Activated CD4-positive, alpha-beta memory T cell treated with anti-CD3 and anti-CD28 coated beads for 36 hours (primary cell): ENCODE measurements at regions not wholly inside any gene's neighbourhood (a gene's known extent, or its start where the extent isn't known, plus 50 kb on each side); places are given as distances from the start of the nearest gene placed in this dataset.

Experiments used
- CTCF ChIA-PET: fragments of 350-600 bp; sonication (Branson Sonifier 250); formaldehyde crosslinking; loops from one replicate; lab custom pipeline; 2021; ENCODE audit warnings: antibody characterized with exemption, inconsistent platforms; lab: Charles Lee
- POLR2A ChIA-PET: fragments of 350-600 bp; sonication (Branson Sonifier 250); formaldehyde crosslinking; loops from one replicate; lab custom pipeline; 2021; ENCODE audit warnings: antibody characterized with exemption; lab: Charles Lee
- DNase-seq: peaks from one replicate; pipeline ENCODE4 v3.0.0-alpha.2; 2020
- H3K27ac Mint-ChIP-seq: one replicate; pipeline ENCODE4 v1.8.0; 2021; ENCODE audit warnings: mixed read lengths
- H3K27me3 Mint-ChIP-seq: one replicate; pipeline ENCODE4 v1.8.0; 2021; ENCODE audit warnings: mixed read lengths
- H3K36me3 Mint-ChIP-seq: one replicate; pipeline ENCODE4 v1.8.0; 2021; ENCODE audit warnings: mixed read lengths
- H3K4me1 Mint-ChIP-seq: one replicate; pipeline ENCODE4 v1.8.0; 2021; ENCODE audit warnings: low read depth, mixed read lengths
- H3K4me3 Mint-ChIP-seq: one replicate; pipeline ENCODE4 v1.8.0; 2021; ENCODE audit warnings: mild to moderate bottlenecking, mixed read lengths
- H3K9me3 Mint-ChIP-seq: one replicate; pipeline ENCODE4 v1.8.0; 2021; ENCODE audit warnings: mixed read lengths
- intact Hi-C: fragments of 100-400 bp; cut with micrococcal nuclease; formaldehyde crosslinking; loops from one replicate; pipeline ENCODE4 v1.15.1; 2023

- Mint-ChIP-seq H3K4me1 (no peaks in the 10 kb centered on the region), H3K27ac (no peak overlapping the region), H3K36me3 (no peaks in the 10 kb centered on the region), H3K27me3 (no peaks in the 10 kb centered on the region), H3K4me3 (no peak overlapping the region), H3K9me3 (no peaks in the 10 kb centered on the region)
- POLR2A ChIA-PET = no interaction called here
- CTCF ChIA-PET = no interaction called here
- DNase-seq = no peak
- intact Hi-C loops = no loop called here
These were observed 56.6 kb downstream of the SLITRK1 start for GRCh38 chr13:83825676-83826075.

DNA sequence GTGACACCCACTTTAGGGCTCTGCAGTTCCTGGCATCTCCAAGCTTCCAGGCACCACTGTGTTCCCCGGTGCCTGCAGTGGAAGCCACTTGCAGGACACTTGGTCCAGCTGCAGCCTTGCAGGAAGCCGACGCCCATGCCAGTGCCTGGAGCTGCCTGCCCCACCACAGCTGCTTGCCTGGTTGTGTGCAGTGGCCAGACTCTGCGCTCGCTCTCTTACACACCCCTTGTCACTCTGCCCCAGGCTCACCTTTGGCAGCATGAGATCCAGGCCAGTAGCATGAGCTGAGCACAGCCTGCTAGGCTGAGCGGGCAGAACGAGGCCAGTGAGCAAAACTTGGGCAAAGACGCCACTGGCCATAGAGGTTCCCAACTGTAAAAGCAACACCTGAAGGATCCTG is 57.7 kb downstream of the SLITRK1 start:
- no peaks in the 10 kb centered on the region for H3K27me3 Mint-ChIP-seq
- H3K9me3 Mint-ChIP-seq = no peaks in the 10 kb centered on the region
- ChIA-PET CTCF (no interaction called here), POLR2A (no interaction called here)
- H3K4me1 Mint-ChIP-seq = no peaks in the 10 kb centered on the region
- intact Hi-C loops = no loop called here
- no peak for DNase-seq
- no peak overlapping the region for H3K27ac Mint-ChIP-seq
- no peak overlapping the region for H3K4me3 Mint-ChIP-seq
- H3K36me3 Mint-ChIP-seq = no peaks in the 10 kb centered on the region

GRCh38 chr13:83824120-83824519 is 58.2 kb downstream of the SLITRK1 start:
- Mint-ChIP-seq H3K4me3 (no peak overlapping the region), H3K4me1 (no peaks in the 10 kb centered on the region), H3K27me3 (no peaks in the 10 kb centered on the region), H3K27ac (no peak overlapping the region), H3K36me3 (no peaks in the 10 kb centered on the region), H3K9me3 (no peaks in the 10 kb centered on the region)
- CTCF ChIA-PET = no interaction called here
- no peak for DNase-seq
- POLR2A ChIA-PET = no interaction called here
- intact Hi-C loops = no loop called here

DNA sequence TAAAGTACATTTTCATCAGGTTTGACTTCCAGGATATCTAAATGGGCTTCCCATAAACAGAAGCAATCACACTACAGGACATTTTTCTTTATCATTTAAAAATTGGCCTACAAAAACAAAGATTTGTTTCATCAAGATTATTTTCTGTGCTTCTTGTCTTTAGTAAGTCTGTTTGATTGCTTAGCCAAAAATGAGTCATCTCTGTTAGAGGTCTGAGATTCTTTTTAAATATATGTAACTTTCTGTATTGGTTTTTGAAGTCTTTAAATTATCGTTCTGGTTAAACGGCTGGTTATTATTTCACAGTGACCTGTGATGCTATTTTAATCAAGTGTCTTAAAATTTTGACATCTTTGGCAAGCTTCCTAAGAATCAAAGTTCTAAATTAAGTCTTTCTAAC is 62.7 kb downstream of the SLITRK1 start:
- CTCF ChIA-PET = no interaction called here
- intact Hi-C loops = no loop called here
- H3K4me1 Mint-ChIP-seq = no peaks in the 10 kb centered on the region
- no peaks in the 10 kb centered on the region for H3K9me3 Mint-ChIP-seq
- DNase-seq = no peak
- H3K27ac Mint-ChIP-seq = no peak overlapping the region
- POLR2A ChIA-PET = no interaction called here
- no peak overlapping the region for H3K4me3 Mint-ChIP-seq
- no peaks in the 10 kb centered on the region for H3K36me3 Mint-ChIP-seq
- H3K27me3 Mint-ChIP-seq = no peaks in the 10 kb centered on the region

DNA sequence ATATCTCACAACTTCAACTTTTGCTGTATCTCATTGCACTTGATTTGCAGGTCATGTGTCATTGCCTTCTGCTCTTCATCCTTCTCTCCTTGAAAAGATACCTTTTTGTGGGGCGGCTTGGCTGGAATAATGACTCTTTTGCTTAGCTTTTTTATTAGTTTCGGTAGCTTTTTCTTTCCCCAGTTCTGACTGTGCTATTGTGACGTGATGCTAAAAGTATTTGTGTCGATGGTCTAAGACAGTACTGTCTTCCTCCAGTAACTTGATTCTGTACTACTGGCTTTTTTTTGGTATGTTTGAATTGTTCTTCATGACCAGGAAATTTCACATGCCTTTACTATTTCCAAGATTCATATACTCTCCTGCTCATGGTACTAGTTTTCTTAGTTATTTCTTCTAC is 63.1 kb downstream of the SLITRK1 start:
- intact Hi-C loops = no loop called here

GRCh38 chr13:83816081-83816480 is 66.2 kb downstream of the SLITRK1 start:
- ChIA-PET POLR2A (no interaction called here), CTCF (no interaction called here)
- H3K27me3 Mint-ChIP-seq = no peaks in the 10 kb centered on the region
- intact Hi-C loops = no loop called here
- H3K27ac Mint-ChIP-seq = no peak overlapping the region
- H3K36me3 Mint-ChIP-seq = no peaks in the 10 kb centered on the region
- H3K4me1 Mint-ChIP-seq = no peaks in the 10 kb centered on the region
- H3K4me3 Mint-ChIP-seq = no peak overlapping the region
- no peaks in the 10 kb centered on the region for H3K9me3 Mint-ChIP-seq
- no peak for DNase-seq

More for the DNA sequence above, 63.1 kb downstream of the SLITRK1 start:
- H3K36me3 Mint-ChIP-seq = no peaks in the 10 kb centered on the region
- DNase-seq = no peak
- POLR2A ChIA-PET = no interaction called here
- H3K9me3 Mint-ChIP-seq = no peaks in the 10 kb centered on the region
- no peaks in the 10 kb centered on the region for H3K4me1 Mint-ChIP-seq
- CTCF ChIA-PET = no interaction called here
- no peak overlapping the region for H3K27ac Mint-ChIP-seq
- no peak overlapping the region for H3K4me3 Mint-ChIP-seq
- H3K27me3 Mint-ChIP-seq = no peaks in the 10 kb centered on the region

DNA sequence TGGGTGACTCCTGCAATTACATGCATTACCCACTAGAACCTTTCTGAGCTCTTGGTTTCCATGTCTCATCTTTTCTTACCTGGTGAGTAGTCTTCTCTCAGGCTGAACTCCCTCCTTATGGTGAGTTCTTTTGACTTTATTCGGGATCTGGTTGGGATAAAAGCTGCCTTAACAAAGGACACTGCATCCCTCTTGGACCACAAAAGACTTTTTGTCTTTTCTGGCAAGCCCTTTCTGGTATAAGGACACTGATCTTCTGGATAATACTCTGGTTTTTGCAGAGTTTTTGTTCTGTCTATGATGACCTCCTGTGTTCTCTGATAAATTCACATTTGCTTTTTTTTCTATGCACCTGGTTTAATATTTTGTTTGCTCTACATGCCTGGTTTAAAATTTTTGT is 66.7 kb downstream of the SLITRK1 start:
- POLR2A ChIA-PET = no interaction called here
- intact Hi-C loops = no loop called here

GRCh38 chr13:83810136-83810535 is 72.1 kb downstream of the SLITRK1 start:
- no peak overlapping the region for H3K4me3 Mint-ChIP-seq
- no peak overlapping the region for H3K27ac Mint-ChIP-seq
- no peaks in the 10 kb centered on the region for H3K4me1 Mint-ChIP-seq
- ChIA-PET CTCF (no interaction called here), POLR2A (no interaction called here)
- no peaks in the 10 kb centered on the region for H3K27me3 Mint-ChIP-seq
- H3K9me3 Mint-ChIP-seq = no peaks in the 10 kb centered on the region
- intact Hi-C loops = no loop called here
- no peak for DNase-seq
- no peaks in the 10 kb centered on the region for H3K36me3 Mint-ChIP-seq

More for the DNA sequence above, 66.7 kb downstream of the SLITRK1 start:
- Mint-ChIP-seq H3K9me3 (no peaks in the 10 kb centered on the region), H3K4me3 (no peak overlapping the region), H3K4me1 (no peaks in the 10 kb centered on the region), H3K27ac (no peak overlapping the region), H3K36me3 (no peaks in the 10 kb centered on the region), H3K27me3 (no peaks in the 10 kb centered on the region)
- CTCF ChIA-PET = no interaction called here
- no peak for DNase-seq

- no peaks in the 10 kb centered on the region for H3K4me1 Mint-ChIP-seq
- CTCF ChIA-PET = no interaction called here
- intact Hi-C loops = no loop called here
- DNase-seq = no peak
- POLR2A ChIA-PET = no interaction called here
- no peaks in the 10 kb centered on the region for H3K27me3 Mint-ChIP-seq
- H3K36me3 Mint-ChIP-seq = no peaks in the 10 kb centered on the region
- H3K27ac Mint-ChIP-seq = no peak overlapping the region
- no peaks in the 10 kb centered on the region for H3K9me3 Mint-ChIP-seq
- no peak overlapping the region for H3K4me3 Mint-ChIP-seq
These were observed 77.8 kb downstream of the SLITRK1 start for GRCh38 chr13:83804356-83804962.

DNA sequence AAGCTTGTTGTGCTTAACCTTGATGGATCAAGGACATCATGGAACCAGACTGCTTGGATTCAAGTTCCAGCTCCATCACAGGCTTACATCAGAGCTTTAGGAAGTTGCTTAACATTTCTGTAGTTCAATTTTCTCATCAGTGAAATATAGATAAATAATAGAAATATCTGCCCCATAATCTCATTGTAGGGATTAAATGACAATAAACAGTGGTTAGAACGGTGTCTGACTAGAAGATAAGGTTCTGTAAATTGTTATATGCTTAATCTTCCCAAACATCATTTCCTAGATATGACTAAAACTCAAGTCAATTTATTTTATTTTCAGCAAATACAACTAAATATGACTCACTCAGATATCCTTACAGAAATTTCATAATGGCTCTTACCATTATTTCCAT is 83.5 kb downstream of the SLITRK1 start:
- Mint-ChIP-seq H3K4me1 (no peaks in the 10 kb centered on the region), H3K36me3 (no peaks in the 10 kb centered on the region), H3K27ac (no peak overlapping the region), H3K4me3 (no peak overlapping the region), H3K9me3 (no peaks in the 10 kb centered on the region), H3K27me3 (no peaks in the 10 kb centered on the region)
- ChIA-PET CTCF (no interaction called here), POLR2A (no interaction called here)
- intact Hi-C loops = no loop called here
- no peak for DNase-seq

- H3K4me3 Mint-ChIP-seq = no peak overlapping the region
These were observed 85.9 kb downstream of the SLITRK1 start for GRCh38 chr13:83796364-83796763.

GRCh38 chr13:83794583-83794982 is 87.7 kb downstream of the SLITRK1 start:
- no peak for DNase-seq
- POLR2A ChIA-PET = no interaction called here
- no peaks in the 10 kb centered on the region for H3K4me1 Mint-ChIP-seq
- H3K27ac Mint-ChIP-seq = no peak overlapping the region
- no peak overlapping the region for H3K4me3 Mint-ChIP-seq
- no peaks in the 10 kb centered on the region for H3K9me3 Mint-ChIP-seq
- intact Hi-C loops = no loop called here
- CTCF ChIA-PET = no interaction called here
- H3K36me3 Mint-ChIP-seq = no peaks in the 10 kb centered on the region
- no peaks in the 10 kb centered on the region for H3K27me3 Mint-ChIP-seq

More at GRCh38 chr13:83796364-83796763, 85.9 kb downstream of the SLITRK1 start:
- intact Hi-C loops = no loop called here
- H3K27ac Mint-ChIP-seq = no peak overlapping the region
- no peaks in the 10 kb centered on the region for H3K4me1 Mint-ChIP-seq
- DNase-seq = no peak
- H3K36me3 Mint-ChIP-seq = no peaks in the 10 kb centered on the region
- H3K27me3 Mint-ChIP-seq = no peaks in the 10 kb centered on the region
- H3K9me3 Mint-ChIP-seq = no peaks in the 10 kb centered on the region
- ChIA-PET POLR2A (no interaction called here), CTCF (interaction anchor here (1.1 kb wide), 1 partner anchor 17 kb away, joined by 3 read pairs; no protein-coding TSS in a partner anchor)

GRCh38 chr13:83780227-83780626 is 102.0 kb downstream of the SLITRK1 start:
- H3K9me3 Mint-ChIP-seq = peaks cover 4% of the 10 kb centered on the region
- H3K4me1 Mint-ChIP-seq = no peaks in the 10 kb centered on the region
- intact Hi-C loops = no loop called here
- no peaks in the 10 kb centered on the region for H3K36me3 Mint-ChIP-seq
- DNase-seq = no peak
- ChIA-PET CTCF (interaction anchor here (0.6 kb wide), 3 partner anchors 12 to 257 kb away, joined by 3 read pairs; no protein-coding TSS in a partner anchor), POLR2A (no interaction called here)
- H3K27ac Mint-ChIP-seq = no peak overlapping the region
- no peaks in the 10 kb centered on the region for H3K27me3 Mint-ChIP-seq
- H3K4me3 Mint-ChIP-seq = no peak overlapping the region
